ENCODE measurements at regions not wholly inside any gene's neighbourhood (a gene's known extent, or its start where the extent isn't known, plus 50 kb on each side); places are given as distances from the start of the nearest gene placed in this dataset.
"Not testable (repeated sequence)": the region's sequence is repeated elsewhere in the genome, so short reads cannot be mapped to it uniquely, and the experiment has no call there.

DNA sequence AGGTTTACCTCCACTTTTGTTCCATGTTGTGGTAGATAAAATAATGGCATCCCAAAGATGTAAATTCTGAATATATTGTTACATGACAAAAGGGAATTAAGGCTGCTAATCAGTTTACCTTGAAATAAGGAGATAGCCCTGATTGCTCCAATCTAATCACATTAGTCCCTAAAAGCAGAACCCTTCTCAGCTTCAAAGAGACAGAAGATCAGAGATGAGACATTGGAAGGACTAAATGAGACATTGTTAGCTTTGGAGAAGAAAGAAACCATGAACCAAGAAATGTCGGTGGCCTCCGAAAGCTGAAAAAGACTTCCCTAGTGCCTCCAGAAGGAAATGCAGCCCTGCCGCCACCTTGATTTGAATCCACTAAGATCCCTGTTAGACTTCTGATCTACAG, 82.8 kb upstream of the PARP8 start:
- peak overlapping the region; percentile 36 for H2AFZ ChIP-seq (ENCODE audit: low read length)

DNA sequence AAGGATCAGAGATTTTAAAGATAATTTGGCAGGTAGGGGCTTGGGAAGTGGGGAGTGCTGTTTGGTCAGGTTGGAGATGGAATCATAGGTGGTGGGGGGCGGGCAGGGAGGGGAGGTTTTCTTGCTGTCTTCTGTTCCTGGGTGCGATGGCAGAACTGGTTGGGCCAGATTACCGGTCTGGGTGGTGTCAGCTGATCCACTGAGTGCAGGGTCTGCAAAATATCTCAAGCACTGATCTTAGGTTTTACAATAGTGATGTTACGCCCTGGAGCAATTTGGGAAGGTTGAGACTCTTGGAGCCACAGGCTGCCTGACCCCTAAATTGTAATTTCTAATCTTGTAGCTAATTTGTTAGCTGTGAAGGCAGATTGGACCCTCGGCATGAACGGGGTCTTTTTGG, 78.0 kb upstream of the PARP8 start:
- not testable (repeated sequence) for H3K4me2 ChIP-seq (ENCODE audit: insufficient read depth, insufficient read length, low read length); H3K23me2 ChIP-seq (ENCODE audit: insufficient read length, low read depth, low read length, poor library complexity, severe bottlenecking); H4K5ac ChIP-seq (ENCODE audit: insufficient read length, low read depth, low read length); H3K36me3 Mint-ChIP-seq (ENCODE audit: insufficient read depth in 1 of 3, low read depth in 3 of 3); H2BK120ac ChIP-seq (ENCODE audit: low read depth, low read length, poor library complexity, severe bottlenecking); H3K56ac ChIP-seq (ENCODE audit: insufficient read length, low read depth, low read length); H2BK15ac ChIP-seq (ENCODE audit: low read depth, low read length); H3K27ac Mint-ChIP-seq; H3K9ac ChIP-seq (ENCODE audit: extremely low read depth, insufficient read length, low read length); H3K27ac ChIP-seq (ENCODE audit: insufficient read length, low read depth, low read length); H3T11ph ChIP-seq (ENCODE audit: low read length); DNase-seq; H4K8ac ChIP-seq (replicated peaks; ENCODE audit: insufficient read length, low read depth, low read length); H2BK5ac ChIP-seq (ENCODE audit: insufficient read length, low read length); H3K4ac ChIP-seq (ENCODE audit: low read depth, low read length); H2BK20ac ChIP-seq (ENCODE audit: low read depth, low read length, poor library complexity, severe bottlenecking); H4K20me1 ChIP-seq (ENCODE audit: control insufficient read depth, insufficient read depth, insufficient read length); H2AK5ac ChIP-seq (ENCODE audit: insufficient read length, low read length); H3K23ac ChIP-seq (ENCODE audit: insufficient read length, low read depth, low read length); H2AFZ ChIP-seq (ENCODE audit: low read length); H3K27me3 Mint-ChIP-seq (ENCODE audit: low read depth); H3K9me3 ChIP-seq (ENCODE audit: control insufficient read depth, low read depth, low read length); H3K14ac ChIP-seq (ENCODE audit: insufficient read depth, low read length); H3K4me1 ChIP-seq (ENCODE audit: insufficient read depth, low read length); H3K27me3 ChIP-seq (ENCODE audit: insufficient read depth, low read length); H3K18ac ChIP-seq (ENCODE audit: insufficient read length, low read depth, low read length); H4K91ac ChIP-seq (ENCODE audit: insufficient read length, low read depth, low read length); H3K4me3 Mint-ChIP-seq; H3K9me3 Mint-ChIP-seq; H3K79me2 ChIP-seq (ENCODE audit: insufficient read depth, low read length); H2BK12ac ChIP-seq (ENCODE audit: insufficient read length, low read depth, low read length); H3K79me1 ChIP-seq (ENCODE audit: insufficient read depth, low read depth, low read length, poor library complexity, severe bottlenecking)
- WGBS (ENCODE audit: extremely low coverage, insufficient read length, low lambda C conversion rate), result no CpG with 5 or more reads among the region's 6 CpGs
- H3K4me1 Mint-ChIP-seq, result peaks cover 35 to 39% of the 10 kb centered on the region in 2 experiments

More for the DNA sequence above, 82.8 kb upstream of the PARP8 start:
- no peaks in the 10 kb centered on the region for H4K20me1 ChIP-seq (ENCODE audit: control insufficient read depth, insufficient read depth, insufficient read length)
- no peak overlapping the region for H2BK5ac ChIP-seq (ENCODE audit: insufficient read length, low read length)
- no peak overlapping the region for H2AK5ac ChIP-seq (ENCODE audit: insufficient read length, low read length)
- no peak overlapping the region for H3K56ac ChIP-seq (ENCODE audit: insufficient read length, low read depth, low read length)
- H3K18ac ChIP-seq (ENCODE audit: insufficient read length, low read depth, low read length), result no peak overlapping the region
- H3K79me1 ChIP-seq (ENCODE audit: insufficient read depth, low read depth, low read length, poor library complexity, severe bottlenecking), result no peaks in the 10 kb centered on the region
- H2BK120ac ChIP-seq (ENCODE audit: low read depth, low read length, poor library complexity, severe bottlenecking), result no peak overlapping the region
- no peak overlapping the region for H4K5ac ChIP-seq (ENCODE audit: insufficient read length, low read depth, low read length)
- H3K27ac Mint-ChIP-seq, result no peak overlapping the region
- no peak overlapping the region for H3K23ac ChIP-seq (ENCODE audit: insufficient read length, low read depth, low read length)
- TF ChIP-seq, protein P1, sequence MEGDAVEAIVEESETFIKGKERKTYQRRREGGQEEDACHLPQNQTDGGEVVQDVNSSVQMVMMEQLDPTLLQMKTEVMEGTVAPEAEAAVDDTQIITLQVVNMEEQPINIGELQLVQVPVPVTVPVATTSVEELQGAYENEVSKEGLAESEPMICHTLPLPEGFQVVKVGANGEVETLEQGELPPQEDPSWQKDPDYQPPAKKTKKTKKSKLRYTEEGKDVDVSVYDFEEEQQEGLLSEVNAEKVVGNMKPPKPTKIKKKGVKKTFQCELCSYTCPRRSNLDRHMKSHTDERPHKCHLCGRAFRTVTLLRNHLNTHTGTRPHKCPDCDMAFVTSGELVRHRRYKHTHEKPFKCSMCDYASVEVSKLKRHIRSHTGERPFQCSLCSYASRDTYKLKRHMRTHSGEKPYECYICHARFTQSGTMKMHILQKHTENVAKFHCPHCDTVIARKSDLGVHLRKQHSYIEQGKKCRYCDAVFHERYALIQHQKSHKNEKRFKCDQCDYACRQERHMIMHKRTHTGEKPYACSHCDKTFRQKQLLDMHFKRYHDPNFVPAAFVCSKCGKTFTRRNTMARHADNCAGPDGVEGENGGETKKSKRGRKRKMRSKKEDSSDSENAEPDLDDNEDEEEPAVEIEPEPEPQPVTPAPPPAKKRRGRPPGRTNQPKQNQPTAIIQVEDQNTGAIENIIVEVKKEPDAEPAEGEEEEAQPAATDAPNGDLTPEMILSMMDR (conservative IDR thresholded peaks at IDR 0.05), result peak; percentile 37; the same call in 2 of the 3 replicates
- no peak overlapping the region for H2BK20ac ChIP-seq (ENCODE audit: low read depth, low read length, poor library complexity, severe bottlenecking)
- peaks cover 25% of the 10 kb centered on the region in 2 experiments for H3K4me1 Mint-ChIP-seq
- H4K91ac ChIP-seq (ENCODE audit: insufficient read length, low read depth, low read length), result no peak overlapping the region
- H3K9ac ChIP-seq (ENCODE audit: extremely low read depth, insufficient read length, low read length), result no peak overlapping the region
- H3K4me2 ChIP-seq (ENCODE audit: insufficient read depth, insufficient read length, low read length), result no peak overlapping the region
- no peaks in the 10 kb centered on the region for H3K27me3 ChIP-seq (ENCODE audit: insufficient read depth, low read length)
- no peaks in the 10 kb centered on the region for H3K27me3 Mint-ChIP-seq (ENCODE audit: low read depth)
- peaks cover 9% of the 10 kb centered on the region; the same call in 1 of the 2 replicates for H3K4me1 ChIP-seq (ENCODE audit: insufficient read depth, low read length)
- H3K4ac ChIP-seq (ENCODE audit: low read depth, low read length), result no peak overlapping the region
- DNase-seq, result no peak
- H3T11ph ChIP-seq (ENCODE audit: low read length), result no peak overlapping the region
- H4K8ac ChIP-seq (replicated peaks; ENCODE audit: insufficient read length, low read depth, low read length), result no peak overlapping the region
- no peak overlapping the region for H3K14ac ChIP-seq (ENCODE audit: insufficient read depth, low read length)
- no CpG with 5 or more reads among the region's 3 CpGs for WGBS (ENCODE audit: extremely low coverage, insufficient read length, low lambda C conversion rate)
- no peak overlapping the region for H2BK15ac ChIP-seq (ENCODE audit: low read depth, low read length)
- H3K4me3 Mint-ChIP-seq, result no peak overlapping the region
- no peaks in the 10 kb centered on the region for H3K9me3 ChIP-seq (ENCODE audit: control insufficient read depth, low read depth, low read length)
- no peaks in the 10 kb centered on the region for H3K23me2 ChIP-seq (ENCODE audit: insufficient read length, low read depth, low read length, poor library complexity, severe bottlenecking)
- no peaks in the 10 kb centered on the region for H3K36me3 Mint-ChIP-seq (ENCODE audit: insufficient read depth in 1 of 3, low read depth in 3 of 3)
- peaks cover 0 to 3% of the 10 kb centered on the region in 2 experiments; a peak in 1 of 5 replicates for H3K9me3 Mint-ChIP-seq
- H2BK12ac ChIP-seq (ENCODE audit: insufficient read length, low read depth, low read length), result no peak overlapping the region
- H3K27ac ChIP-seq (ENCODE audit: insufficient read length, low read depth, low read length), result no peak overlapping the region
- no peaks in the 10 kb centered on the region for H3K79me2 ChIP-seq (ENCODE audit: insufficient read depth, low read length)
